ENCODE measurements at regions not wholly inside any gene's neighbourhood (a gene's known extent, or its start where the extent isn't known, plus 50 kb on each side); places are given as distances from the start of the nearest gene placed in this dataset.
"Not testable (repeated sequence)": the region's sequence is repeated elsewhere in the genome, so short reads cannot be mapped to it uniquely, and the experiment has no call there.

DNA sequence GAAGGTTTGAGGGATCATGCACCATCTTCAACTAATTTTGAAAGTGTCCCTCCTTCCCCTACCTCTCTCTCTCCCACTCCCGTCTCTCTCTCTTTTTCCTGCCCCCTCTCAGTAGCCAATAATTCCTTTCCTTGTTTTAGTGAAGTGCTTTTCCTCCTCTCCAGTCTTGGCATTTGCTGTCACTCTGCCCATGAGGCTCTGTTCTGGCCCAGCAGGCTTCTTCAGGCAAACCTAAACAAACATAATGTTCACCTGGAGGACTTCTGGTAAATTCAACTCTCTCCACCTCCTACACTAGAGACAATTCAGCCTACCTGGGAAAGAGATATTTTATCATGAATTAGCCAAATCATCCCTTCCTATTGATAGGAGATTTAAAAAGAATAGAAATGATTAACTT lies 86.6 kb upstream of the ADRA1D start:
- DNase-seq, result no peak

DNA sequence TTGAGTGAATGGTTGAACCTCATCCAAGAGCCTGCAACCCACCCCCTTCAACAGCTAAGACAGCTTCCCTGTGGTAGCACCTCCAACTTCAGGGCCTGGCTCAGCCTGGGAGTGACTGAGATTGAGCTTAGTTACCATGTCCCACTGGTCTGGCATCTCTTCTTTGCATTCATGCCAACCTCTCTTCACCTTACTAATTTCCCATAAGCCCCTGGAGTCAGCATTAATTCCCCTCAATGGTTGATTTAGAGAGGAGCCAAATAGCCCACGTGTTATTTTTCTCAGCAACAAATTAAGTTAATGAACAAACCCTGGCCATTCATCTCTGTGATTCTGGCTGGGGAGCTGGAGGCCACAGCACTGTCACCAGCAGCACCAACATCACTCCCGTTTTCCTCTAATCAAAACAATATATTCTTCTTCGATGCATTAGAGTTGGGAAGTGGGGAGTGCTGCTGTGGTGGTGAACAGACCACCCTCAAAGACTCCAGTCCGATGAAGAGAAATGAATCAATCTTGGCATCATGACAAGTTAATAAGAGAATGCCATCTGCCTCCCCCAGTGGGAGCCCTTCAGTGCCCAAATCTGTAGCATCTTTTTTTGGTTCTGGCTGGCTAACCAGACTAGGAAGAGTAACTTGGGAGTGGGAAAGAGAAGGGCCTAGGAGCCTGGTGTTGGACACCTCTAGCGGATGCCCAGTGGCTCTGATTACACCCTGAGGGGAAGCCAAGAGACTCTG lies 83.2 kb upstream of the ADRA1D start:
- no peak for DNase-seq

DNA sequence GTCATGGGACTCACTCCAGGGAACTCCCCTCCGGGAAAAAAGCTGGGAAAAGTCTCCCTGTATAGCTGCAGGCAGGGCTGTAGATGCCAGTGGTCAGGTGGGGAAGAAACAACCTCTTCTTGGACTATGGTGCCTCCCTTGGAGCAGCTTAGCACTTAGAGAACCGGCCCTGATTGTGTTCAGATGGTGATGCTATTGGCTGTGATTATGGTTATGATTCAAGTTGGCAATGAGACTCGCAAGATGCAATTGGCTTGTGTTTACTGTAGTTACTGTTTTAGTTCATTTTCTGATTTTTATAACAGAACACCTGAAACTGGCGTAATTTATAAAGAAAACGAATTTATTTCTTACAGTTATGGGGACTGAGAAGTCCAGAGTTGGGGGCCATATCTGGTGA lies 80.9 kb upstream of the ADRA1D start:
- DNase-seq, result no peak

DNA sequence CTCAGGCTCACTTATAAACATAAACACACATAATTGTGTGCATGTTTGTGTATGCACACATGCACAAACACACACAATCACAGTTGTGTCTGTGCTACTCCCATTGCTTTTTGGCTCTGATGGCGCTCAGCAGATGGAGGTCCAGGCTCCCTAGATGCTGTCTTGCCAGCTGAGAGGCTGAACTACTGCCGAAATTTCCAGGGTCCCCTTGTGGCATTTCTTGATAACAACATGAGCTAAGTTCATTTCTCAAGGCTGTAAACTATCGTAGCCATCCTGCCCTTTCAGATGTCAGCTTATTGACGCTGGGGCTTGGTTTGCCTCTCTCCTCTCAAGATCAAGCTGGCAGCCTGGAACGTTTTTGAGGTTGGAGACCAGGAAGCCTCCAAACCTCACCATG lies 80.1 kb upstream of the ADRA1D start:
- DNase-seq, result no peak

DNA sequence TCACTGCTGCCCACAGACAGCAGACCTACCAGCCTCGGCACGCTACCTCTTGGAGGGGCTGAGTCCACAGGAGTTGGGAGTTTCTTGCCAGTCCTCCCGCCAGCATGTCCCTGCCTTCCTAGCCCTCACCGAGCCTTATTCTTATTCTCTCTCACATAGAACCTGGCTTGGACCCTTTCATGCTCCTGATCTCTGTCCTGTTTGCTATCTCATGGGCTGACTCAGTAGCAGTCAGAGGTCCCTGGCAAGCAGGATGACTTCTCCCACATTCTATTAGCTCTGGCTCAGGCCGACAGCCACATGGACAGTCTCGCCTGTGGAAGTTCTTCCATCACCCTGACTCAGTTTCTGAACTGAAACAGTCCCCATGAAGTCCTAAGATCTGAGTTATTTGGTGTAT lies 79.5 kb upstream of the ADRA1D start:
- no peak for DNase-seq

DNA sequence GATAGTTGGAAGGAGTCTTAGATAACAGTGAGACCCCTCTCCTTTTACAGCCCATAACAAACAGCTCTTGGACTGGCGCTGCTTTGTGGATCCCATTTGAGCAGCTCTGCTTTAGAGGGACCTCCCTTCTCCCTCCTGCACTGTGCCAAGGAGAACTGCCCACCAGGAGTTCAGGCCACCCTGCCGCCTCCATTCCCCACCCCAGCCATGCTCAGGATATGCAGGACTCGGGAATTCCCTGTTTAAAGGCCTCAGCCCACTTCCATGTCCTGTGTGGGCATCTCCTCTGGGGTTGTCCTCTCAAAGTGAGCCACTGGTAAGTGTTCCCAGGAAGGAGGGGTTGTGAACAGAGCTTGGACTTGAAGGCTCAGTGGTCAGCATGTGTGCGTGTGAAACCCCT lies 78.9 kb upstream of the ADRA1D start:
- DNase-seq, result no peak

DNA sequence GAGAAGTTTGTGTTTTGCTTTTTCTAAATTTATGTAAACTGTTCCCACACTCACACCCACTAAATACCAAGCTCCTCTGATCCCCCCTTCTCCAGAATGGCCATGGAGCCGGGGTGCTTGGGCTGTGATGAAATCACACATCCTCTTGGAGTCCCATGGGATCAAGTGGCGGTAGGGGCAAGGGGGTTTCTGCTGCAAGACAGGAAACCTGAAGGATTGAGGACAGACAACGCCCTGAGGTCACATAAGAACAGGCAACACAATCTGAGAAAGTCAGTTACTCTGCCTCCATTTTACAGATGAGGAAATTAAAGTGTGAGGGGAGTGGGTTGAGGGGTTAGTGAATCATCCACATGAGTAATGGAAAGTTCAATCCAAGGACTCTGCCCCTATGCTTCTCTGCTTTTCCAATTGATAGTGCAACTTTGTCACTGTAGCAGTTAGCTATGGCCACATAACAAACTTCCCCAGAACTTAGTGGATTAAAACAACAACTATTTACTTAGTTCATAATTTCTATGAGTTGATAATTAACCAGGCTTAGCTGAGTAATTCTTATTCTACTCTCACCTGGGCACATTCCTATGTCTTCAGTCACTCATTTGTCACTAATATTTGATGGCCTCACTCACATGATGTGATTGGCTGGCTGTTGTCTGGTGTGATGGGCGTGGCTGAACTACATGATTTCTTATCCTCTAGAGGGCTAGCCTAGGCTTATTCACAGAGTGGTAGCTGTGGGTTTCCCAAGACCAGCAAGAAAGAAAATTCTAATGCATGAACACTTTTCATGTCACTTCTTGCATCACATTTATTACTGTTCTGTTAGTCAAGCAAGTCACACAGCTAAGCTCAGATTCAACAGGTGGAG lies 77.3 kb upstream of the ADRA1D start:
- no peak for DNase-seq

DNA sequence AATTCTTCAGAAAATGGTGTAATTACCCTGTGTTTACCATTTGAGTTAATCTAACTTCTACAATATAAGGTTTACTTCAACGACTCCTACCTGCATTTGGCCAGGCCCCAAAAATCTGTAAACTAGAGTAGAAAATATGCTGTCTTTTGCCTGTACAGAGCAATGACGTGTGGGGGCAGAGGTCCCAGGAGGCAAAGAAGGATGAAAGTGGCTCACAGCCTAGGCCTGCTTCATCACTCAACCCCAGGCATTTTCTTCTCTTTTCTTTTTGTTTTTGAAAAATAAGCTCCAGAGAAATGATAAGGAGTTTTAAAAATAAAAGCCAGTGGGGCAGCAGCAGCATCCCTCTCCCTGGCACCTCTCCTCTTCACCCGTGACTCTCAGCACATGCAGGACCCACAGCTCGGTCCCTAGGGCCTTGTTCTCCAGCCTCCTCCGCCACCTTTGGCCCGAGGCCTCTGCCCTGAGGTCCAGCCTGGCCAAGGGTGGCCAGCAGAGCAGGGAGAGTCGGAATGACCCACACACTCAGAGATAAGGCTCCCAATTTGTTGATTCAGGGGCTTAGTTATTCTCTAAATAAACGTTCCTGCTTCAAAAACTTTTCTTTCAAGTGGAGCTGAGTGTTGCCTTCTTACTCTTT lies 76.6 kb upstream of the ADRA1D start:
- DNase-seq, result no peak

DNA sequence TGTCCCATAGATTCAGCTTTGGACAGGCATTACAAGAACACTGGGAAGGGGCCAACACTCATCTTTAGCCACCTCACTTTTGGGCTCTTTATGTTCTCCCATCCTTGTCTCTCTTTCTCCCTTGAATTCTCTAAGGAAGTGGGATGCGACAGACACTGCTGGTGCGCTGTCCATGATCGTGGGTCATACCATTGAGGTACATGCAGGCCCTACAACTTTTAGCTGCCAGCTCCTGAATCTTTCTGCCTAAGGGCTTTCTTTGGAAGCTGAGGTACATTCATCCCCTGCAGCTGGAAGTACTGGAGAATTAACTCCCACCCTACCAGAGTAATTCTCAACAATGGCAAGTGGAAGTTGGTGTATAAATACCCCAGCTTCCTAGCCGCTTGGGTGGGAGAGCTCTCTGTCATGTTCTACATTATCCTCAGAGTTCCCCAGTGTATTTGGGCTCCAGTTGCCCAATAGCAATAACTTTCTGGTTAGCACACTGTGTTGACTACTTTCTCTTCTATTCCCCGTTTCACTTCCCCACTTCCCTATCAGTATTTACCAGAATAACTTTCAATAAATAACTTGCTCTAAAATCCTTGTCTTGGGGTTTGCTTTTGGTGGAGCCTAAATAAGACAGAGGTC lies 75.6 kb upstream of the ADRA1D start:
- DNase-seq, result no peak

DNA sequence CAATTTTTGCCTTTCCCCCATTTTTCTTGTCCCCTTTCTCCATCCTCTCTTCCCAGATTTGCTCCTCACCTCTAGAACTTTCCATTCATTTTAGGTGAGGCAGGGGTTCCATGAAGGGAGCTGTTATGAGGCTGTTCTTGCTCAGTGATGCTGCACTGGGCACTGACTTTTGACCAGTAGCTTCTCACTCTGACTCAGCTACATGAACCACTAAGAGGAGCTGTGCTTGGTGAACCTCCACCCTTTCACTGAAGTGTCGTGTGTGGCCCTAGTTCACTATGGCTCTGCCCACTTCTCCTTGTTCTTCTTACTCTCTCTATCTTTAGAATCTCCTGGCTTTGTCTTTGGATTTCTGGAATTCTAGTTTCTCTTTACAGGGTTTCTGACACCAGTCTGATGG lies 73.4 kb upstream of the ADRA1D start:
- no peak for DNase-seq

DNA sequence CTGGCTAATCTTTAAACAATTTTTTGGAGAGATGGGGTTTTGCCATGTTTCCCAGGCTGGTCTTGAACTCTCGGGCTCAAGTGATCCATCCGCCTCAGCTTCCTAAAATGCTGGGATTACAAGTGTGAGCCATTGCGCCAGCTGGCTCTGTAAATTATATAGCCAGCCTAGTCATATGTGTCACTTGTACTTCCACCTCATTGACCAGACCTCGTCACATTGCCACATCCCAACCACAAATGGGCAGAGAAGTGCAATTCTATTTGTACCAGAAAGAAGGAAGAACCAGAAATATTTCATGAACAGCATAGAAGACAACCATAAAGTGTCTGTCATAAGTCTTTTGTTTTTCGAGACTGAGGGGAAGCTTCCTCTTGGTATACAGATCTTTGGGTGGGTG lies 71.2 kb upstream of the ADRA1D start:
- DNase-seq, result no peak

DNA sequence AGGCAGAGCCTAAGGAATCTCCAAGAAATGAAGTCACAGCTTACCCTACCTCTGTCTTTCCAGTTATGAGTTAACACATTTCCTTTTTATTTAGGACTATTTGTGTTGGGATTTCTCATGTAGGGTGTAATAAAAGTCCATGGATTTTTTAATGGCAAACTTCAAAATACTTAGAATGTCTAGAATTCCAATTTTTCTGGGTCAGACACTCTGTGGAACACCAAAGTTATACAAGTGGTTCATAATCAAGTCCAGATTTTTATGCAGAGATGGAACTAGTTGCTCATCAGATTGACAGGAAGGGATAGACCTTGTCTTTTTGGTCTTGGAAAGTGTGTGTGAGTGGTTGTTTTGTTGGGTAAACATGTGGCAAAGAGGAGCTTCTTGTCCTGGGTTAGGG lies 69.8 kb upstream of the ADRA1D start:
- no peak for DNase-seq

DNA sequence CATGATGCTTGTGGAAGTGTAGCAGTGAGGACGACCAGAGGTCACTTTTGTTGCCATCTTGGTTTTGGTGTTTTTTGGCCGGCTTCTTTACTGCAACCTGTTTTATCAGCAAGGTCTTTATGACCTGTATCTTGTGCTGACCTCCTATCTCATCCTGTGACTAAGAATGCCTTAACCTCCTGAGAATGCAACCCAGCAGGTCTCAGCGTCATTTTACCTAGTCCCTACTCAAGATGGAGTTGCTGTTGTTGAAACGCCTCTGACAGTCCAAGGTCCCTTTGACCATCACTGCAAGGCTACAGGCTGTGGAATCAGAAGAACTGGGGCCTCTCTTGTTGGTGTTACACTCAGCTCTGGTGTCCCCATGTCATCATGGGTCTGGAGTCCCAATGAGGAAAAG lies 61.5 kb upstream of the ADRA1D start:
- not testable (repeated sequence) for DNase-seq

DNA sequence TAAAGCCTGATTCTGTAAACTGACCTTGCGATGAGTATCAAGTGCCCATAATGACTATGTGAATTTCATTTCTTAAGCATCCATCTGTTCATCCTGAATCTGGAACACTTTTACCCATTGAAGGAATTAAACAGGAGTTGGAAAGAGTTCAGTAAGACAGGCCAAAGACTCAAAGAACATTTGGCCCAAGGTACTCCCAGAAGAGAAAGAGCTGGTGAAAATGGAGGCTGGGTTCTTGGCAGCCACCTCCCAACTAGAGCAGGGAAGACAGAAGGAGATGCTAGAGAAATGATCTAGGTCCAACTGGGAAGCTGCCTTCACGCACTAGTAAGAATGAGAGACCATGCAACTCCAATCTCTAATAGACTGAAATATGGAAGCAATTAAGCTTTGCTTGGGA lies 57.1 kb upstream of the ADRA1D start:
- no peak for DNase-seq

DNA sequence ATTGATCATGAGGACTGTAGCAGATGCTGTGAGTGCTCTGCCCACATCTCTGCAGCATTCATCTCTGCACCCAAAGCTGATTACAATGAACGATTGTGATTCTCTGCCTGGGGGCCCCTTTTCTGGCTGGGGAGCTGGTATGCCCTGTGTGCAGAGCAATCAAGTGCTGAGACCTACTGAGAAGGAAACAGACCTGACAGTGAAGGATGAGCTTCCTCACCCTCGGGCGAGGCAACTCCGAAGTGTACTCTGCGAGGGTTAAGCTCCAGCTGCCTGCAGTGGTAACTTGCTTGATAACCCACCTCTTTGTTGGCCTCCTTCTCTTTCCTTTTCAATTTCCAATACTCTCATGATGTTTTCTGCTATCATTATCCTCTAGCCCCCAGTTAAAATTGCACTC lies 56.0 kb upstream of the ADRA1D start:
- no peak for DNase-seq

DNA sequence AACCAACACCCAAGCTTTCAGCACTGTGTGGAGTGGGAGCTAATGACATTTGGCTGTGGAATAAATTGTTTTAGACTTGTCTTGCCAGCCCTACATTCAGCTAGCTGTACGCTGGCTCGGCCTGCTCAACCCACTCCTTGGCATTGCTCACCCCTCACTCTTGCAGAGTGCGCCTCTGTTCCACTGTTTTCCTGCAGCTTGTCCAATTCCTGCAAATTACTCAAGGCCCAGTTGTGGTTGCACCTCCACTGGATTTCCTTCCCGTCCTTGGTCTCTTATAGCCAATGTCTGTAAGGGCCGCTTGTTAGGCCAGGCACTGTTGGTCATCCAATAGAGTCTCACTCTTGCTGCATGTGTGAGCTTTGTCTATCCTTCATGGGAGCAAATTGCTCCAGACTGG lies 55.5 kb upstream of the ADRA1D start:
- DNase-seq, result no peak

DNA sequence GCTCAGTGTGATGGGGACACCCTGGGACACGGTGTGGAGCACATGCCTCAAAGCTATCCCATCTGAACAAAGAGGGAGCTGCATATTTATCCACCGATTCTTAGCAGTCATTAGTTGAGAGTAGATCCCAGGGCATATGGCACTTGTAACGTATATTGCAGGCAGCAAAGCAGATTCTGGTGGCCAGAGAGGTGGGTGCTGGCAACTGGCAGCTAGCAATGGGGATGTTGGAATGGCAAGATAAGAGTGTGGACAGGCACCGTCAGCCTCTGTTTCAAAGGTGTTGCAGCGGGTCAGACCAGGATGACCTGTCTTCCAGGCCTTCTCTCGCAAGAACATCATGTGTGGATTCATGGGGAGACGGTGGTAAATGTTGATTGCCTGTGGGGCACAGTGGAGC lies 54.0 kb upstream of the ADRA1D start:
- DNase-seq, result no peak

DNA sequence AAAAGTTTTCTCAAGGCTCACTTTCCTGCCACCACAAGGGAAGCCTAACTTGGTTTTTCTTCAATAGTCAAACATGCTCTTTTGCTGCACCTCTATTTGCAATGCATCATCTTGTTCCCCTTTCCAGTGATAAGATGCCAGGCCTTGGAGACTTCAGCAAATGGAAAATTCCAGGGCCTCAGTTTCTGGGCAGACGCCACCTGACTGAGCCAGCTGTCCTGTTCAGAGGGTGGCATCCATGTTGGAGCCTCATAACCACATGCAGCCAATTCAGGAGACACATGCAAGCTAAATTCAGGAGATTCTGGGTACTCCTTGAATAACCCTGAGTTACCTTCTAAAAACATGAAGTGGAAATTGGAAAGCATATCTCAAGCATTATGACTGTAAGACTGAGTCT lies 51.8 kb upstream of the ADRA1D start:
- DNase-seq, result no peak

DNA sequence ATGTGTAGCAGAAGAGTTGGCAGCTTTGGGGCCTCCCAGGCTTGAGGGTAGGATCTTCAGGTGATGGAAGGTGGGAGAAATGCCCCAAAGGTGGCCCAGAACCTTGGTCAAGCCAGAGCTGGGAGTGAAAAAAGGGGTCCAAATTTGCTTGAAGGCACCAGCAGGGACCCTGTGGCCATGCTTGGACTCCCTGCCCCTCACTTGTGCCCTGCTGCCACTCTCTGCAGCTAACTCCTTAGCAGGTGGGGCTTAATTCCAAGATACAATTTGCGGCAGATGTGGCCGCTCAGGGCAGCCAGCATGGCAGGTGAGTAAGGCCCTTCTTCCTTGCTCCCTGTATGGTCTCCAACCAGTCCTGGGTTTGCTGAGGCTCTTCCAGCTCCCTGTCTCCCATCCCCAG lies 51.3 kb upstream of the ADRA1D start:
- DNase-seq, result no peak

DNA sequence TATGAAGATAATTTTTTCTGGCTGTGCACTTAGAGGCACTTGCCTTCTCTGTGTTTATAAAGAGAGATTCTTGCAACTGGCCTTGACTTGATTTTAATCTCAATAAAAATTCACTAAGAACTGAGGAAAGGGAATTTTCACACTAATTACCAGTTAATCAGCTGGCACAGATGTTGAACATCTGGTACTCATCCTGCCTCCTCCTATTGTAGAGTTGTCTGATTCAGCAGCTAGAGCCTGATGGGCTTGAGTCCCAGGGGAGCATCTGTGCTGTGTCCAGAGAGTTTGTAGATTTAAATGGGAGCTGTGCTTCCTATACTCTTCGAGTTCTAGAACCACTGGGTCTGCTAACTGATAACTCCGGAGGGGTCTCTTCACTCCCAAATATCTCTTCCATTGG lies 50.7 kb upstream of the ADRA1D start:
- DNase-seq, result no peak

DNA sequence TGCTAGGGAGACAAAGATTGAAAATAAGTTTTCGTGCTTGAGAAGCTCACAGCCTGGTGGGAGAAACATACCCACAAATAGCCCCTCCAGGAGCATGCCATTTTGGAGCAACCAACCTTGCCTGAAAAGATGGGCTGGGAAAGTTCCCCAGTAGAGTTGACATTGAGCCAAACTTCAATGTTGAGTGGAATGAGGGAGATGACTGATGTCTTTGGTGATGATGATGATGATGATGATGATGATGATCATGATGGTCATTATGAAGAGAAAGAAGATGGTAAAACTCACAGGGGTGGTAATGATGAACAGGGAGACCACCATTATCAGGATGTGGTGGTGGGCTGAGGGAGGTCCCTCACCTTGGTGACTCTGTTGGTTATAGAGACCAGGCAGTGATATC lies 50.1 kb upstream of the ADRA1D start:
- DNase-seq, result no peak

Measured in NCI-H1694 (cell line).